ENCODE measurements at regions not wholly inside any gene's neighbourhood (a gene's known extent, or its start where the extent isn't known, plus 50 kb on each side); places are given as distances from the start of the nearest gene placed in this dataset.
"Not testable (repeated sequence)": the region's sequence is repeated elsewhere in the genome, so short reads cannot be mapped to it uniquely, and the experiment has no call there.

DNA sequence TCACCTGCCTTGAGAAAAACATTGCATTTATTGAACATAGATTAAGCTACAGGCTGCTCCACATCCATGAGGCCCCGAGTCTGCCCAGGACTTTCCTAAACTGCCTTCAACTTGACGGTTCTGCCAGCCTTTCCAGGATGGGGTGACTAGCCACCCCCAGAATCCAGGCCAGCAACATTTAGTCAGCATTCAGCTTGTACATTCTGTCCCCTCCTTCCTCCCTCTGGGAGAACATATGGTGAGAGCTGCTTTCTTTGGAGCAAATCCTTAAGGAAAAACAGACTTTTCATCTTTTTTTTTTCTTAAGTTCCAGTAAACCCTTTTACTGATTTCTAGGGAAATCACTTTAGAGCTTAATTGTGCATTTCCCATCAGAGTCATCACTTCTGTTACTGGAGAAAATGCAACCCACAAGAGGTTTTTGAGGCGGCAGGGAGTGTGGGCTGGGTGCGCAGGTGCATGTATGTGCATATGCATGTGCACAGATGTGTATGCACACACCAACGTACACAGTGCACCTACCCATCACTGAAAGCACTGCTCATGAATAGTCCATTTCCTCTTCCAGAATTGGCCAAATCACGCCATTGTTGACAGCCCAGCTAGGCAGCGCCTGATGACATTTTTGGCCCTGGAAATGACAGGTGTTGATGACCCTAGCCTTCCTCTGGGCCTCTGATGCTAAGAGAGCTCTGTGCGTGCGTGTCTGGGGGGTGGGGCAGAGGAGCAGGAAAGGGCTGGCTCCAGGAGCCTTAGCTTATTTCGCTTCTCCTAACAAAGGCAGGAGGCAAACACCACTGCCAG is 145.6 kb downstream of the HSD17B3 start:
- DNase-seq (ENCODE audit: low spot score), result no peak

DNA sequence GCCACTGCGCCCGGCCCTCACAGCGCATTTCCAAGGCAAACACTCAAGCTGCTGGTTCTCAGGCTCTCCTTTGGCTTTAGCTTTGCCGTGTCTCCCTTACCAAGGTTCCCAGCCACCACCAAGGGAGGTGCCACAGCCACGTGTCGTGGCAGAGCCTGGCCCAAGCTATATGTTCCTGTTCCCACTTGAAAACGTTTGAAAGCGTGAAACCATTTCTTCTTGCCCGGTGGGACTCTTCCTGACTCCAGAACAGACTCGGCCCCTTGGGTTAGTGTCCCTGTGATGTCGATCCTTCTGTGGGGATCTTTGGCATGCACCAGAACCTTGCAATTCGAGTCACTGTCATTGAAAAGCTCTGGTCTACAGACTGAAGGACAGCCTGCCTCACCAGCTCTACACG is 147.9 kb downstream of the HSD17B3 start:
- no peak for DNase-seq (ENCODE audit: low spot score)

DNA sequence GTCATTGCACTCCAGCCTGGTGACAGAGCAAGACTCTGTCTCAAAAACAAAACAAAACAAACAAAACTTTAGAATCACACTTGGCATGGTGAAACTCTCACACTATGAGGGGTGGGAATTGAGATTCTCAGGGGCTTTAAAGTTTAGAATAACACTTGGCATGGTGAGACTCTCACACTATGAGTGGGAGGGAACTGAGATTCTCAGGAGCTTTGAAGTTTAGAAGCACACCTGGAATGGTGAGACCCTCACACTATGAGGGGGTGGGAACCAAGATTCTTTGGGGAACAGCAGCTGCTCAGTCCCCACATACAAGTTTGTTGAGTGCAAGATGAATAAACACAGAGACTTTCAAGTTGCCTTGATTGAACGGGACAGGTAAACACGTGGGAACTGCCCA is 149.4 kb downstream of the HSD17B3 start:
- DNase-seq (ENCODE audit: low spot score), result no peak

DNA sequence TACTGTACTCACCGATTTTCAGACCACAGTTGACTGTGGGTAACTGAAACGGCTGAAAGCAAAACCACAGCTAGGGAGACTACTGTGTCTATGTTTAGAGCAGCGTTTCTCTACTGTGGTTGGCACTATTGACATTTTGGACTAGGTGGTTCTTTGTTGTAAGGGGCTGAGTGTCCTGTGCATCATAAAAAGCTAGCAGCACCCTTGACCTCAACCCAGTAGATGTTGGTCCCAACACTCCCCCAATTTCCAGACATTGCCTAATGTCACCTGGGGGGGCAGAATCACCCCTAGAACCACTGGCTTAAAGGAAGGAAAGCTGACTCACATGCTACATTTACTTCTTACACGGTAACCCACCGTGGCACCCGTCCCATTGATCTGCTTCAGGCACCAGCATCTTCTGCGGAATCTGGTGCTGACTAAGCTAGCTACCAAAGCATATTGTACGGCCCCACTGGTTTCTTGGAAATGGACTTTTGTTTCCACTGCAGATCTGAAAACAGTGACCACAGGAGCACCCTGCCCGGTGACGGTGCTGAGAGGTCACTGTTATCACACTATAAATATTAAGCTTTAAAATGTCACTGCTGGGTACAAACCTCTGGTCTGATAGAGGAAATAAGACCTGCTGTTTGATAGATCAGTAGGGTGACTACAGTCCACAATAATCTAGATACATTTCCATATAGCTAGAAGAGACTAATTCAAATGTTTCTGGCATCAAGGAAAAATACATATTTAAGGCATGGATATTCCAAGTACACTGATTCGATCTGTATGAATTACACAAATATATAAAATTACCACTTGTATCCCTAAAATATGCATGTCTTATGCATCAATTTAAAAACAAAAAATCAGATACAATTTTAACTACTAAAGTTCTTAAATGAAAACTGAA is 151.4 kb downstream of the HSD17B3 start:
- no peak for DNase-seq (ENCODE audit: low spot score)

DNA sequence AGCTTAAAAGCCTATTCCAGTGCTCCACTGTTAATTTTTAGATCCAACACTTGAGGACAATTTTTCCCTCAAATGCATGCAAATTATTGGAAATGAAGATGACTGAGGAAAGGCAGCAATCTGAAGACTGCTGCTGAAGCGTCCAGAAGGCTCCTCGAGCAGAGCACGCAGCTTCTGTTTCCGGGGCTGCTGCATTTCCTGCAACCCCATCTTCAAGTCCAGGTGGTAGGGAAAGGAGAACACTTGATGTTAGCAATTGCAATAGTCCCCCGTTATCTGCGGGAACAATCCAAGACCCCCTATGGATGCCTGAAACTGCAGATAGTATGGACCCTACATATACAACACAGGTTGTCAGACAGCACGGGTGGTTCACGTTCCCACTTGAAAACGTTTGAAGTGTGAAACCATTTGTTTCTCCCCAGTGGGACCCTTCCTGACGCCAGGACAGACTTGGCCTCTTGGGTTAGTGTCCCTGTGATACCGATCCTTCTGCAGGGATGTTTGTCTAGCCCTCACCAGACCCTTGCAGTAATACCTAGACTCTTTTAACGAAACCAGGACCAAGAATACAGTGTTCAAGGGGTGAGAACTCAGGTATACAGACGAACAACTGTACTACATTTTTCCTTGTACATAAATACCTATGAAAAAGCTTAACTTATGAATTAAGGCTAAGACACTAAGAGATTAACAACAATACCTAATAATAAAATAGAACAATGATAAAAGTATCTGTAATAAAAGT is 152.3 kb downstream of the HSD17B3 start:
- no peak for DNase-seq (ENCODE audit: low spot score)

DNA sequence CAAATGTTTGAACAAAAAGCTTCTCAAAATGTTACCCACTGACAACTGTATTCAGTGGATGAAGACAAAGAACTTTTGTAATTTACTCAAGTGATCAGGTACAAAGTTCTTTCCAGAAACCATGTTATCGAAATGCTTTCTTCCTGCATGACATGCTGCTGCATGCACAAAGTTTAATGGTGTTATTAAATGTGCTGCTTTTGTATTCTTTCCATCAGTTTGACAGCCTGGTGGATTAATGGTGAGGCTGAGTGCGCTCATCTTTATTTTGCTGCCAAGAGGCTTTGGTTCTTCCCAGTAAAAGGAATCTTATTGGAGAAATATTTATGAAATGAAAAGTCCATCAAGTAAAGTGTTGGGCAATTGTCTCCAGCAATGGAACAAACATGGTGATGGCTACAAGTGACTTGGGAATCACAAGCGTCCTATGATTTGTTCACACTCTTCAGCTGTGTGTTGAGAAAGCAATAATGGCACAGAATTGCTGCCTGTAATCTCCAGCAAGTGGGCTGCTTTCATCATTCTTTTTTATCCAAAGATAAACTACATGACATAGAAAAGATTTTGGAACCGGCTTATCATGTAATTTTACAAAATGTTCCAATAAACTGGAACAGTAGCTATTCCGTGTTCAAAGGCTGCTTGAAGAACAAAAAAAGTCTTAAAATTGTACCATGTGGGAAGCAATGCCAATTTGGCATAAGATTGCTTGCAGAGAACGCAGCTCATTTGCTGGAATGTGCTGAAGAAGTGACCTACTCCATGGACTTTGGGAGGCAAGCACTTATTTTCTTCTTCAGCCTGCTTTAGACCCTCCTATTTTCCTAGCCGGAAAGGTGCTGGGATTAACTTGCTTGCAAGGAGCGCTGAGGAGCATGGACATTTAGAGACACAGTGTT is 153.1 kb downstream of the HSD17B3 start:
- DNase-seq (ENCODE audit: low spot score), result no peak

DNA sequence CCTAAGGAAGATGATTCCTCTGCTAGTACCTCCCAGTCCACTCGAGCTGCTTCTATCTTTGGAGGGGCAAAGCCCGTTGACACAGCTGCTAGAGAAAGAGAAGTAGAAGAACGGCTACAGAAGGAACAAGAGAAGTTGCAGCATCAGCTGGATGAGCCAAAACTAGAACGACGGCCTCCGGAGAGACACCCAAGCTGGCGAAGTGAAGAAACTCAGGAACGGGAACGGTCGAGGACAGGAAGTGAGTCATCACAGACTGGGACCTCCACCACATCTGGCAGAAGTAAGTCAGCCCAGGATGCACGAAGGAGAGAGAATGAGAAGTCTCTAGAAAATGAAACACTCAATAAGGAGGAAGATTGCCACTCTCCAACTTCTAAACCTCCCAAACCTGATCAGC is 154.9 kb downstream of the HSD17B3 start:
- DNase-seq (ENCODE audit: low spot score), result not testable (repeated sequence)

DNA sequence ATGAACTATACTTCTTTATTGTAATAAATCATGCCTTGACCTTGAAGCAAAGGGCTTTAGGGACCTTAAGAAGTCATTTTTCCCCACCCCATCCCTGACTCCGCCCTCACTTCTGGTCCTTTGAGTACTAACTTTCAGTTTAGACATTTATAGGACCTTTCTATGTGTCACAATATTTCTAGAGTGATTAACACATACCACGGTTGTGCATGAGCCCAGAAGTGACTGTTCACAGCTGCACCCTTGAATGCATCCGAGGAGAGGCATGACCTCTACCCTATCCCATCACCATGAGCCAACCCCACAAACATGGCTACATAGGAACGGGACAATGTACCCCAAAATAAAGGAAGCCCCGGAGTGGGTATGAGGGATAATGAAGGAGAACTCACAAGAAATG is 160.3 kb downstream of the HSD17B3 start:
- DNase-seq (ENCODE audit: low spot score), result peak; percentile 53

DNA sequence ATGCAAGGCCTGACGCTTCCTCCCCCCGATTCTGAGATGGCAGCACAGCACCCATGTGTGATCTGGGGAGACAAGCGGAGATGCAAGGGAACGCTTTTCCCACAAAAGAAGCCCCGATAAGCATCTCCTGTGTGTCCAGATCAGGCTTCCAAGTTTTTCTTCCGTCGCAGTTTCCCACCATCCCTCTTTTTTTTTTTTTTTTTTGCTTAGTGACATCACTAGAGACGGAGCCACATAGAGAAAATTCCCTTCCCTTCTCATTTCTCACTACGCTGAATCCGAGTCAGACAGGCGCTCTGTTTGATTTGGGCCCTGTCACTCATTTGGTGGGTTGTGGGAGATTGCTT is 160.9 kb downstream of the HSD17B3 start:
- no peak for DNase-seq (ENCODE audit: low spot score)

DNA sequence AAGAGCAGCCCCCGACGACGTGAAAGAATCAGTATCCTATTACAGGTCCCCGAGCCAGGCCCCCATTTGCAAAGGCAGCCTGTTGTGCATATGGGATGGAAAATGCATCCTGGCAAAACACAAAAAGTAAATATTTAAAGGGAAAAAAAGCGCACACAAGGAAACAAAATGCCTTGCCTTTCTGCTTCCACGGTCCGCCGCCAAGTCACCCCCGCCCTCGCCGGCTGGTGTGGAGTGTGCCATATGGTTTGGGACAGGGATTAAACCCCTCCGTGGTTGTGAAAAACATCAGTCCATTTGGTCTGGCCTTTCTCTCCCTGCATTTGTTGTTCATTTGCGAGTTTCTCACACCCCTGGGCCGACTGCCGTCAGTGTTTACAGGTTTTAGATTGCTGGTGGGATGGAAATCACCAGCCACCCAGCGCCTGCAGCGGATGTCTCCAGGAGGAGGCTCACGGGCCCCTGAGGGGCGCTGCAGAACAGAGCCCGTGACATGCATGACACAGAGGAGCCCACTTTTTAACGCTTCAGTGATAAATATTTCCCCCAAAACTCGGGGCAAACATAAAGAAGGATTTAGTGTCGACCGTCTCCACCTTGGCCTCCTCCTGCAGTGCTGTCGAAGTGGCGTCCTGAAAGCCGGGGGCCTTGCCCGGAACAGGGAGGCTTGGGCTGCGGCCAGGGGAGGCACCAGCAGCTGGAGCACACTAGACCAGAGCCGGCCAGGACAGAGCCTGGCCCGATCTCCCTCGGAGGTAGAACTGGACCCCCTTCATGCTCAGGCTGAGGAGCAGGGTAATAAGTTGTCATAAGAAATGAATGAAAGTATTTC is 161.5 kb downstream of the HSD17B3 start:
- DNase-seq (ENCODE audit: low spot score), result no peak

DNA sequence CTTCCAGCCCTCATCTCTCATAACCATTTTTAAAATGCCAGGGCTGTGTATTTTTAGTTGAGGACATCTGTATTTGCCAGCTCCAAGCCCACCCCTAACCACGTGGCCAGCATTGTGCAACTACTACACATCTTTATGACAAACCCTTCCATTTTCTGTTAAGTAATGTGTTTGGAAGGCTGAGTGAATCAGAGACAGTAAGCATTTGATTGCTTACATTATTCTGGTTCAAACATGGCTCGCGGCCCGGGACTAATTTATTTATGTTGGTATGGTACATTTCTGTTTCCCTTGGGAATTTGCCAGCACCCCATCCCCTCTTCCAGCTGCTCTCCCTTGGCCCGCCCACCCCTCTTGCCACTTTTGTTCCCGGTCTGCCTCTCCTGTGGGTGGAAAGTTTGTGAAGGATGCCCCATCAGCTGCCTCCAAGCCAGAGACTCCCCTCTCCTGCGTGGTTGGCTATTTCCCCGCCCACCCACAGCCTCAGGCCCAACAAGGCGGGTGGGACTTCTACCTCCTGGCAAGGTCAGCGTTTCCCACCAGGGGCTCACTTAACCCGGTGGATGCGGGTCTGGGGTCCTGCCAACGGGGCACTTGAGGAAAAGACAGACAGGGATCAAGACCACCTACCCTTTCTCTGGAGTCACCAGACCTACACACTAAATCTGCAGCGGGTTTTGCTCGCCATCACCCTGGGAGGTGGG is 162.2 kb downstream of the HSD17B3 start:
- DNase-seq (ENCODE audit: low spot score), result peak; percentile 75

DNA sequence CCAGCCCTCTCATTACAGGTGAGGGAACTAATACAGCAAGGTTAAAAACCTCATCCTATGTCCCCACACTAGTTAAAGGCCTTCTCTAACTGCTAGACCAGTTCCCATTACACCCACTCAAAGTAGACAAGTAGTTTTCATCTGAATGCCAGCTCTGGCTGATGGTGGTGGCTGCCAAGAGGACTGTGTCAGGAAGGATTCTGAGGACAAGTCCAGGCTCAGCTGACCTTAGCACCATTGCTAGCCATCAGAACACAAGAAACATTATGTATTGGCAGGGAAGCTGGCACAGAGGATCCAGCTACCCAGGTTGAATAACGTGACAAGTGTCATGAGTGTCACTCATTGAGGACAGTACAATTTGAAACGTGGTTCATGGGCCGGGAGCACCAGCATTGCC is 163.4 kb downstream of the HSD17B3 start:
- no peak for DNase-seq (ENCODE audit: low spot score)

DNA sequence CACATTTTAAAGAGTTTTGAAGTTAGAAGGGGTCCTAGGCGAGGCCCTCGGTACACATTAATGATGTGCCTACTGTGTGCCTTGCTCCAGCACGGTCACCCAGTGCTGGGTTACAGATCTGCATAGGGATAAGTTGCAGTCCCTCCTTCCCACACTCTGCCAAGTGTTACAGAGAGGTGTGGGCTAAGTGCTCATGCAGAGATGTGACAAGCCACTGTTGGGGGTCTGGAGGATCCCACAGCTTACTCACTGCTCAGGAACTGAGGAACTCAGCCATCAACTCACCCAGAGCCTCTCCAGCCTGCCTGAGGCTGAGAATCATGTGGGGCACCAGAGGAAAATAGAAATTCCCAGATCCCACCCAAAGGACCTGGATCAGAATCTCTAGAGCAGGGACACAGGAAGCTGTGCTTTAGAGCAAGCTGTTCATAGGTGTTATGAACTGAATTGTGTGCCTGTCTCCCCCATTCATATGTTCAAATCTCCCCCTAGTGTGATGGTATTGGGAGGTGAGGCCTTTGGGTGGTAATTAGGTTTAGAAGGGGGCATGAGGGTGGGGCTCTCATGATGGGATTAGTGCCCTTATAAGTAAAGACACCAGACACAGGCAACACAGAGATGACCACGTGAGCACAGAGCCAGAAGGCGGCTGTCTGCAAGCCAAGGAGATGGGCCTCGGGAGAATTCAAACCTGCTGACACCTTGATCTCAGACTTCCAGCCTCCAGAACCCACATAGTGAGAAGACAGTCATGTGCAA is 164.1 kb downstream of the HSD17B3 start:
- DNase-seq (ENCODE audit: low spot score), result peak; percentile 20

DNA sequence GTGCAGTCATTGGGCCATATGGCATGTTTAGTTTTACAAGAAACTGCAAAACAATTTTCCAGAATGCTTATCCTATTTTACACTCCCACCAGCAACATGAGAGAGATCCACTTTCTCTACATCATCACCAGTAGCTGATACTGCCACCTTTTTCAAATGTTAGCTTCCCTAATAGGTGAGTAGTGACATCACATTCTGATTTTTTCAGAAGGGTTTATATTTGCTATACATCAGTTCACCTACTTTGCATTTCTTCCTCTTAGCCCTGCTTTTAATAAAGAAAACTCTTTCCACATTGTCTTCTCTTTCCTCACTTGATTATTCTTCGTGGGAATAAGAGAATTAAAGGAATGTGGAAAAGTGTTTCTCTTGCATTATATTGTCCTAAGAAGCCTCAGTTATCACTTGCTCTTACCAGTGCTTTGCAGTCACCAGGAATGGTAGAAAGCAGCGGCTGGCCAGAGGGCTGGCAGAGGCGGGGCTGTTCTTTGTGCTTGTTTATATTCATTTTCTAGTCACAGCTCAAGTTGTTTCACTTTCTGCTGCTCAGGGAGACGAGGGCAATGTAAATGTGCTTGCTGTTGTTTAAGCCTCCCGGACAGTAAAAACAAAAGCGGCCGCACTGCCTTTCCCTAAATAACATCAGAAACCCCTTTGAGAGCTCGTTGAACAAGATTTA is 164.8 kb downstream of the HSD17B3 start:
- peak; percentile 73 for DNase-seq (ENCODE audit: low spot score)

DNA sequence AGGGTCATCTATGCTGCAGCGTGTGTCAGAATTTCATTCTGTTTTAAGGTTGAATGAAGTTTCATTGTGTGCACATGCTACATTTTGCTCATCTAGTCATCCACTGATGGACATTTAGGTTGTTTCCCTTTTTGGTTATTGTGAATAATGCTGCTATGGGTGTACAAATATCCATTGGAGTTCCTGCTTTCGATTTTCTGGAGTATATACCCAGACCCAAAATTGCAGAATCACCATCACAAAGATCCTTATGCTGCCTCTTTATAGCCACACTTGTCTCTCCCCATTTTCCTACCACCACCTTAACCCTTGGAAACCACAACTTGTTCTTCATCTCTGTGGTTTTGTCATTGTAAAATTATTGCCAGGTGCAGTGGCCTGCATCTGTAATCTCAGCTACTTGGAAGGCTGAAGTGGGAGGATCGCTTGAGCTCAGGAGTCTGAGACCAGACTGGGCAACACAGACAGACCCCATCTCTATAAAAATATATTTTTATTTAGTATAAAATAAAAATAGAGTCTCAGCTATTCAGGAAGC is 166.2 kb downstream of the HSD17B3 start:
- DNase-seq (ENCODE audit: low spot score), result no peak

DNA sequence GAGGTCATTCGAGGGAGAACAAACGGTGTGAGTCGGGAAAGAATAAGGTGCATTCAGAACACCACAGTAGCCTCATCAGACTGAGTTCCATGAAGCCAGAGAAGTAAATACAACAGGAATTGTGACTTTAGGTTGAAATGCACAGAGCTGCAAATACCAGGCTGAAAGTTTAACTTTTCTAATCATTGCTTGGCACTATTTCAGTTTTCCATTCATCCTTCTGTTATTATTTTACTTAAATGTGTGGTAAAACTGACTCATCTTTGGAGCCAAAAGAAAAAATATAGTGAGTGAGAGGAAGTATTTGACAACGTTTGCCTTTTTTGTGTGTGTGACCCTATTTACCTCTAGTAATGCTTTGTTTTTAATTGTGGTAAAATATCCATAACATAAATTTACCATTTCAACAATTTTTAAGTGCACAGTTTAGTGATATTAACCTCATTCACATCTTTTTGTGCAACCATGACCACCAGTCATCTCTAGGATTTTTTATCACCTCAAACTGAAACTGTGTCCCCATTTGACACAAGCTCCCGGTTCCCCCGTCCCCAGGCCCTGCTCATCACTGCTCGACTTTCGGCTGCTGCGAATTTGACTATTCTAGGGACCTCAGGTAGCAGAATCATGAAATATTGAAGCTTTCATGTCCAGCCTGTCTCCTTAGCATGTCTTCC is 166.8 kb downstream of the HSD17B3 start:
- DNase-seq (ENCODE audit: low spot score), result no peak

DNA sequence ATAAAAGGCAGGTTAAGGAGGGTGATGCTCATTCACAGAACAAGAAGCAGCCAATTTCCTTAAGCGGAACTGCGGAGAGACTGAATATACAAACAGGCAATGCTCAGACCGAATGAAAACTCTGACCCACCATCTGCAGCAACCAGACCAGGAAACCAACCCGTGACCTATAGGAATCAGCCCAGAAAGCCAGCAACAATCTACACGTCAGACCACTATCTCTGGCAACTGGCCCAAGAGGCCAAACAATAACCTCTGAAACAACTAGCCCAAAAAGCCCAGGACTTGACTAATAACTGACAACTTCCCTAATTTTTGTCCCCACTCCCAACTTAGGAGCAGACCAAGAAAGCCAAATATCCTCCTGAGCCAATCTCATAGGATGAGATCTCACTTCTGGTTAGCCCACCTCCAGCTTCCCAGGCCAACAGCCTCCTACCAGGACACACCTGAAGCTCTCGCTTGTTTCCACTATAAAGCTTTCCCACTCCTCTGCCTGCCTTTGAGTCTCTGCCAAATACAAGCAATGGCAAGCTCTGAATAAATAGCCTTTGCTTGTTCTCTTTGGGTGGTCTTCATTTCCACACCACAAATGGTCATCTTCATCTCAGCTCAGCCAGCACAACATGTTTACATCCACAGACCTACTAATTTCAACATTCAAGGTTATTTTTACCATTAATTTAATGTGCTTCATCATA is 168.5 kb downstream of the HSD17B3 start:
- no peak for DNase-seq (ENCODE audit: low spot score)
